ENCODE measurements at regions not wholly inside any gene's neighbourhood (a gene's known extent, or its start where the extent isn't known, plus 50 kb on each side); places are given as distances from the start of the nearest gene placed in this dataset.

GRCh38 chr11:79492008-79492407 lies 51.2 kb upstream of the TENM4 start:
- Histone ChIP-seq H3K4me3 (ENCODE audit: low read depth, low read length) (no peak overlapping the region), H3K27me3 (ENCODE audit: control insufficient read depth, insufficient read depth, low read length) (no peaks in the 10 kb centered on the region), H3K36me3 (ENCODE audit: control insufficient read depth, insufficient read depth, low read length) (no peaks in the 10 kb centered on the region)
- TF ChIP-seq CTCF (IDR thresholded peaks at IDR 0.05; ENCODE audit: insufficient read depth, low read length, poor library complexity, severe bottlenecking): no peak
- no peak for DNase-seq (ENCODE audit: low read depth)
